Tibial nerve (tissue), 4 donors: ENCODE measurements at regions not wholly inside any gene's neighbourhood (a gene's known extent, or its start where the extent isn't known, plus 50 kb on each side); places are given as distances from the start of the nearest gene placed in this dataset.
A peak's percentile ranks its signal among the peaks of the same experiment; 100 is the strongest.
"Not testable (repeated sequence)": the region's sequence is repeated elsewhere in the genome, so short reads cannot be mapped to it uniquely, and the experiment has no call there.

Experiments used
- DNase-seq, 2 donors: peaks; one replicate each; pipeline ENCODE4 v3.0.0-alpha.2; 2019; ENCODE audit warnings: low spot score in 2 of 2
- H3K27ac ChIP-seq, 4 donors: fragments of 200-600 bp; sonication (generic) in 3 of 4; one replicate each; pipeline ENCODE4 v1.5.1; 2017 to 2019; ENCODE audit warnings: mild to moderate bottlenecking in 1 of 4
- H3K27me3 ChIP-seq, 2 donors: fragments of 200-600 bp; sonication (generic) in 1 of 2; one replicate each; pipeline versions ENCODE4 v1.5.1 to v1.6.0; 2017 to 2019
- H3K36me3 ChIP-seq, 3 donors: fragments of 200-600 bp; sonication (generic); one replicate each; pipeline ENCODE4 v1.5.1; 2018 to 2019
- H3K4me1 ChIP-seq, 4 donors: fragments of 200-600 bp; sonication (generic) in 3 of 4; one replicate each; pipeline ENCODE4 v1.5.1; 2017 to 2019
- H3K4me3 ChIP-seq, 4 donors: fragments of 200-600 bp; sonication (generic) in 3 of 4; one replicate each; pipeline ENCODE4 v1.5.1; 2017 to 2019; ENCODE audit warnings: mild to moderate bottlenecking in 1 of 4, moderate library complexity in 1 of 4
- H3K9me3 ChIP-seq, 4 donors: fragments of 200-600 bp; sonication (generic) in 3 of 4; one replicate each; pipeline ENCODE4 v1.5.1; 2017 to 2019
- EP300 ChIP-seq, 2 donors: sonication (generic); formaldehyde crosslinking; IDR thresholded peaks; one replicate each; pipeline ENCODE4 v1.6.1; 2017; ENCODE audit warnings: antibody characterized with exemption in 2 of 2, mild to moderate bottlenecking in 1 of 2
- POLR2A ChIP-seq, 2 donors: fragments of 450-650 bp; IDR thresholded peaks; one replicate each; pipeline ENCODE4 v1.6.1; 2017; ENCODE audit warnings: antibody characterized with exemption in 2 of 2, mild to moderate bottlenecking in 2 of 2, moderate library complexity in 2 of 2
- WGBS, 2 donors: methylation state at CpG; one replicate each; pipeline ENCODE4 v1.1.5; 2018; 5-methylcytosine and 5-hydroxymethylcytosine counted together
- TF ChIP-seq, protein P1 (sequence below), 5 experiments: fragments of 200-600 bp in 3 of 5; fragments of 450-650 bp in 2 of 5; sonication (generic) in 3 of 5; IDR thresholded peaks; one replicate each; pipeline ENCODE4 v1.5.1; 2016 to 2019; ENCODE audit warnings: antibody characterized with exemption in 5 of 5, mild to moderate bottlenecking in 3 of 5, moderate library complexity in 2 of 5

DNA sequence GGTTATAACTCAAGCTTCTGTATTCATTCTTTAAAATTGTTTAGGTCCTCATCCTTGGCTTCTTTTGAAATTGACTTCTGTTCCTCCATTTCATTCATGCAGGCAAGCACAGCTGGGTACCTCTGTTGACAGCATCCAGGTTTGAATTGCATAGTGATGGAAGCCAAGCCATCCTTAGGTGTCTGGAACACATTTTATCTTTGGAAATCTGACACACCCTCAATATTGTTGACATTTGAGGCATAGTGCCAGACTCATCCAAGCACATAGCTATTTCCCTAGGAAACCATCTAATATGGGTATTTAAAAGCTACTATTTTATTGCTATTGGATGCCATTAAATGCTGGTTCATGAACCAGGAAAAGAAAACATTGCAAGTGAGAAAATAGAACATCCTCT is 142.1 kb upstream of the PTPRZ1 start:
- no peak for DNase-seq
- no peak for TF ChIP-seq EP300 (IDR thresholded peaks at IDR 0.05)
- TF ChIP-seq, protein P1, sequence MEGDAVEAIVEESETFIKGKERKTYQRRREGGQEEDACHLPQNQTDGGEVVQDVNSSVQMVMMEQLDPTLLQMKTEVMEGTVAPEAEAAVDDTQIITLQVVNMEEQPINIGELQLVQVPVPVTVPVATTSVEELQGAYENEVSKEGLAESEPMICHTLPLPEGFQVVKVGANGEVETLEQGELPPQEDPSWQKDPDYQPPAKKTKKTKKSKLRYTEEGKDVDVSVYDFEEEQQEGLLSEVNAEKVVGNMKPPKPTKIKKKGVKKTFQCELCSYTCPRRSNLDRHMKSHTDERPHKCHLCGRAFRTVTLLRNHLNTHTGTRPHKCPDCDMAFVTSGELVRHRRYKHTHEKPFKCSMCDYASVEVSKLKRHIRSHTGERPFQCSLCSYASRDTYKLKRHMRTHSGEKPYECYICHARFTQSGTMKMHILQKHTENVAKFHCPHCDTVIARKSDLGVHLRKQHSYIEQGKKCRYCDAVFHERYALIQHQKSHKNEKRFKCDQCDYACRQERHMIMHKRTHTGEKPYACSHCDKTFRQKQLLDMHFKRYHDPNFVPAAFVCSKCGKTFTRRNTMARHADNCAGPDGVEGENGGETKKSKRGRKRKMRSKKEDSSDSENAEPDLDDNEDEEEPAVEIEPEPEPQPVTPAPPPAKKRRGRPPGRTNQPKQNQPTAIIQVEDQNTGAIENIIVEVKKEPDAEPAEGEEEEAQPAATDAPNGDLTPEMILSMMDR (IDR thresholded peaks at IDR 0.05), result no peak
- no peak for TF ChIP-seq POLR2A (IDR thresholded peaks at IDR 0.05)
- no peaks in the 10 kb centered on the region for H3K4me1 ChIP-seq

DNA sequence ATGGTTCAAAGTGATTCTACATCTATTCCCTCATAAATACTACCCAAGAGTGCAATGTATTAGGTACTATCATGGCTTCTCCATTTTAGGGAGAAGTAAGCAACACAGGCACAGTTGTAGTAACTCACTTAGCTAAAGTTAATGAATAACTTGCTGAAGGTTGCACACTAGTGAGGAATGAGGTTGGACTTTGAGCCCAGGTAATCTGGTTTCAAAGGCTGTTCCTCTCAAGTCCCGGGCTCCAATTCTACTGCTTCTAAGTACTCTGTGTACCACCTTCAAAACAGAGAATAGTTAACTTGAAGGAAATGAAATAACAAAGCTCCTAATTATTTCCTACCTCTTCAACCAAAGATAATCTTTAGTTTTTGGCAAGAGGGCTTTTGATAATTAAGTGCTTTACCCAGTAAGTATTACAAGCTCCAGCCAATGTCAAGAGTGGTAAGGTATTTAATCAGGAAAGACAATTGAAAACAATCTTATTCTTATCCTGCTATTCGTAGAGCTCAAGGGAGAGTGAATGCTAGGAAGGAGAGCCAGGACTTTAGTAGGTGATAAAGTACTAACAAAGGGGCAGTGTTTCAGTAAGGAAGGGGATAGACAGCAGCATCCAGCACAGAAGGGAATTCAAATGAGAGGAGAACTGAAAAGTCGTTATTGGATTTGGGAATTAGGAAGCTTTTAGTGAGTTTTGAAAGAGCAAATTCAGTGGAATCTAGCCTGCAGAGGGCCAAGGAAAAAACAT is 158.2 kb upstream of the PTPRZ1 start:
- H3K4me3 ChIP-seq, result no peak overlapping the region
- no peak for DNase-seq
- TF ChIP-seq, protein P1 (IDR thresholded peaks at IDR 0.05), result no peak
- TF ChIP-seq EP300 (IDR thresholded peaks at IDR 0.05) (no peak), POLR2A (IDR thresholded peaks at IDR 0.05) (no peak)
- no peaks in the 10 kb centered on the region for H3K36me3 ChIP-seq
- peak overlapping the region in 1 of 4 donors; percentile 50 for H3K27ac ChIP-seq
- H3K4me1 ChIP-seq, result no peaks in the 10 kb centered on the region
- no peaks in the 10 kb centered on the region for H3K9me3 ChIP-seq
- no peaks in the 10 kb centered on the region for H3K27me3 ChIP-seq
- 43 to 45% methylated on average over 3 of the region's 3 CpGs for WGBS, 2 donors

More for the DNA sequence above, 142.1 kb upstream of the PTPRZ1 start:
- Histone ChIP-seq H3K27me3 (no peaks in the 10 kb centered on the region), H3K27ac (no peak overlapping the region), H3K36me3 (no peaks in the 10 kb centered on the region), H3K9me3 (peaks cover 0 to 20% (median 7%) of the 10 kb centered on the region in 4 donors), H3K4me3 (no peak overlapping the region)

DNA sequence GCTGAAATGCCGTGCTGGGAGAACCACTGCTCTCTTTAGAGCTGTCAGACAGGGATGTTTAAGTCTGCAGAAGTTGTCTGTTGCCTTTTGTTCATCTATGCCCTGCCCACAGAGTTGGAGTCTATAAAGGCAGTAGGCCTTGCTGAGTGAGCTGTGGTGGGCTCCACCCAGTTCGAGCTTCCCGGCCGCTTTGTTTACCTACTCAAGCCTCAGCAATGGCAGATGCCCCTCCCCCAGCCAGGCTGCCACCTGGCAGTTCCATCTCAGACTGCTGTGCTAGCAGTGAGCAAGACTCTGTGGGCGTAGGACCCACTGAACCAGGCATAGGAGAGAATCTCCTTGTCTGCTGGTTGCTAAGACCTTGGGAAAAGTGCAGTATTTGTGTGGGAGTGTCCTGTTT is 160.0 kb upstream of the PTPRZ1 start:
- not testable (repeated sequence) for H3K9me3 ChIP-seq, H3K36me3 ChIP-seq, DNase-seq, H3K4me3 ChIP-seq, H3K27me3 ChIP-seq, H3K4me1 ChIP-seq, H3K27ac ChIP-seq
- 72 to 75% methylated on average over 5 of the region's 5 CpGs for WGBS, 2 donors

DNA sequence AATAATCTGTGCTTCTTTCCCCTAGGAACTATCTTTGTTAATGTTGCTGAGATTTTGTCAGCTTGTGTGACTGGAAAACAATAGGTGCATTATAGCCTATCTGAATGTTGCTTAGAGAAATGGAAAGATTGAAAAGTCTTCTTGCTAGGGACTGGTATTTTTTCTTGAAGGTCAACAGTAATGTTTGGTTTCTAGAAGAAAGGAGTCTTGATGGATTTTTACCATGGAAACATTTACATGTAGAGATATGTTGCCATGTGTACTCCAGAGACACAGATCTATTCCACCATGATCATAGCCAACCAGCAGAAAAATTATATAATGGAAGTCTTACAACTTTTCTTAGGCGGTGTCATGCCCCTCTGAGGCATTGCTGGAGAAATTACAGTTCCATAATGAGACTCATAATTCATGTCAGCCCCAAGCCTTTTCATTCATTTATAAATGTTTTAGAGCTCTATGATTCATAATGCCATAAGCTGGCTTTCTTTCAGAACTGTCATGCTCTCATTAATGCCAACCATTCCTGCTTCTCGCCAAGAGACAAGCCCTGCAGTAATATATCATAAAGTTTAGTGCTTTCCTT is 175.1 kb upstream of the PTPRZ1 start:
- DNase-seq, result no peak
- H3K27me3 ChIP-seq, result no peaks in the 10 kb centered on the region
- WGBS, 2 donors, result 42 to 47% methylated on average over 2 of the region's 2 CpGs

DNA sequence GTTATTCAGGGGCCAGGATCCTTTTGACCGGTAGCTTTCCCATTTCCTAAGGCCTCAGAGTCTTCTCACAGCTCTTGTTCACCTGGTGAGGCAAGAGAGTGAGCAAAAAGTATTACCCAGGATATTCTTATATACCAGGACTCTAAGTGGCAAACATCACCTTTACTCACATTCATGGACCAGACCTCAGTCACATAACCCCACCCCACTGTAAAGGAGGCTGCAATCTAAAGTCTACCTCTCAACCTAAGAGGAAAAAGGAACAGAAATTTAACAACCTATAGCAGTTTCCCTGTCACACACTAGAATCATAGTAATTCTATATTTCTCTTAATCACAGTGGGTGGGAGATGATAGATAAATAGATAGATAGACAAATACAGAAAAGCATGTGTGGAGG is 176.0 kb upstream of the PTPRZ1 start:
- Histone ChIP-seq H3K9me3 (no peaks in the 10 kb centered on the region), H3K36me3 (no peaks in the 10 kb centered on the region), H3K4me1 (peaks cover 0 to 7% (median 0%) of the 10 kb centered on the region in 4 donors), H3K27ac (no peak overlapping the region), H3K4me3 (no peak overlapping the region), H3K27me3 (no peaks in the 10 kb centered on the region)
- no peak for TF ChIP-seq POLR2A (IDR thresholded peaks at IDR 0.05)
- TF ChIP-seq, protein P1 (IDR thresholded peaks at IDR 0.05), result no peak
- TF ChIP-seq EP300 (IDR thresholded peaks at IDR 0.05), result no peak
- DNase-seq, result no peak
- WGBS, 2 donors, result 87 to 96% methylated on average over 1 of the region's 1 CpG

More for the DNA sequence above, 175.1 kb upstream of the PTPRZ1 start:
- no peak for TF ChIP-seq EP300 (IDR thresholded peaks at IDR 0.05)
- TF ChIP-seq POLR2A (IDR thresholded peaks at IDR 0.05), result no peak
- TF ChIP-seq, protein P1 (IDR thresholded peaks at IDR 0.05), result no peak
- Histone ChIP-seq H3K36me3 (no peaks in the 10 kb centered on the region), H3K4me1 (peaks cover 0 to 7% (median 0%) of the 10 kb centered on the region in 4 donors), H3K4me3 (no peak overlapping the region), H3K27ac (peak overlapping the region in 1 of 4 donors; percentile 14), H3K9me3 (no peaks in the 10 kb centered on the region)
